ENCODE measurements at regions not wholly inside any gene's neighbourhood (a gene's known extent, or its start where the extent isn't known, plus 50 kb on each side); places are given as distances from the start of the nearest gene placed in this dataset.
"Not testable (repeated sequence)": the region's sequence is repeated elsewhere in the genome, so short reads cannot be mapped to it uniquely, and the experiment has no call there.

GRCh38 chr1:47594627-47595026, 156.8 kb downstream of the FOXD2 start:
- no peak for DNase-seq (ENCODE audit: low spot score)

- DNase-seq (ENCODE audit: low spot score) = no peak
Observed at GRCh38 chr1:47596328-47596727, 158.5 kb downstream of the FOXD2 start.

DNA sequence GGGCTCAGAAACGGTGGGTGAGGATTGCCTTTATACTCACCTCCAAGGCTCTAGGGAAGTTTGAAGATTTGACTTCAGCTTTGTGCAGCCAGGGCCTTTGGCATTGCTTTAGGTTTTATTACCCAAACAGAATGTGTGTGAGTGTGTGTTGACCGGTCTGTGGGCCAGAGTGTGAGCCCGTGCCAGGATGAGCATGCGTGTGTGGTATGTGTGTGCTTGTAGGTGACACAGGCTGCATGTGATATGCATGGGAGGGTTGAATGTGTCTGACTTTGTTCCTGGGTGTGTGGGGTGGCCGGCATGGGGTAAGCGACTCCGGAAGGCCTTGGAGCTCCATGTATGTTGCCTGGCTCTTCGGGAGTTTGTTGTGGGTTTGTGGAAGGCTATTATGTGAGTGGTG, 160.5 kb downstream of the FOXD2 start:
- DNase-seq (ENCODE audit: low spot score) = no peak

- no peak for DNase-seq (ENCODE audit: low spot score)
Observed at GRCh38 chr1:47599777-47600176, 161.9 kb downstream of the FOXD2 start.

DNA sequence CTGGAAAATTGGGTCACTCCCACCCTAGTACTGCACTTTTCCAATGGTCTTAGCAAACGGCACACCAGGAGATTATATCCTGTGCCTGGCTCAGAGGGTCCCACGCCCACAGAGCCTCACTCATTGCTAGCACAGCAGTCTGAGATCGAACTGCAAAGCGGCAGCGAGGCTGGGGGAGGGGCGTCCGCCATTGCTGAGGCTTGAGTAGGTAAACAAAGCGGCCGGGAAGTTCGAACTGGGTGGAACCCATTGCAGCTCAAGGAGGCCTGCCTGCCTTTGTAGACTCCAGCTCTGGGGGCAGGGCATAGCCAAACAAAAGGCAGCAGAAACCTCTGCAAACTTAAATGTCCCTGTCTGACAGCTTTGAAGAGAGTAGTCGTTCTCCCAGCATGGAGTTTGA, 164.6 kb downstream of the FOXD2 start:
- DNase-seq (ENCODE audit: low spot score) = not testable (repeated sequence)

- not testable (repeated sequence) for DNase-seq (ENCODE audit: low spot score)
Observed at GRCh38 chr1:47604869-47605268, 167.0 kb downstream of the FOXD2 start.

GRCh38 chr1:47608296-47608875, 170.5 kb downstream of the FOXD2 start:
- DNase-seq (ENCODE audit: low spot score) = no peak

DNA sequence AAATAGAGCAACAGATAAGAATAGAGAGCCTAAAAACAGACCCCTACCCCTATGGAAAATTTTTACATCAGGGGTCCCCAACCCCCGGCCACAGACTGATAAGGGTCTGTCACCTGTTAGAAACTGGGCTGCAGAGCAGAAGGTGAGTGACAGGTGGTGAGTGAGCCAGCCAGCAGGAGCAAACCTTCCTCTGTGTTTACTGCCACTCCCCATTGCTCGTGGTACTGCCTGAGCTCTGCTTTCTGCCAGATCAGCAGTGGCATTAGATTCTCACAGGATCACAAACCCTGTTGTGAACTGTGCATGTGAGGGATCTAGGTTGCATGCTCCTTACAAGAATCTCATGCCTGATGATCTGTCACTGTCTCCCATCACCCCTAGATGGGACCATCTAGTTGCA, 174.1 kb downstream of the FOXD2 start:
- no peak for DNase-seq (ENCODE audit: low spot score)

DNA sequence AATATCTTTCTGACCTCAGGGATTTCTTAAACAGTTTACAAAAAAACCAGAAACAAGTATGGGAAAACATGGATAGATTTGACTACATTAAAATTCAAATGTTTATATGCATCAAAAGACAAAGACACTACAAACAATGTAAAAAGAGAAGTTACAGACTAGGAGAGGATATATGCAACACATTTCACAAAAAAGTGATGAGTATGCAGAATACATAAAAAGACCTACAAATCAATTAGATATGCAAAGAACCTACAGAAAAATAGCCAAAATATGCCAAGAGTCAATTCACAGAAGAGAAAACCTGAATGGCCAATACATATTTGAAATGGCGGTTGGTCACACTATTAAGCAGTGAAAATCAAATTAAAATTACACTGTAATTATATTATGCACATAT, 175.0 kb downstream of the FOXD2 start:
- DNase-seq (ENCODE audit: low spot score) = no peak

- DNase-seq (ENCODE audit: low spot score) = no peak
Observed at GRCh38 chr1:47616036-47616435, 178.2 kb downstream of the FOXD2 start.

- no peak for DNase-seq (ENCODE audit: low spot score)
Observed at GRCh38 chr1:47616906-47617305, 179.1 kb downstream of the FOXD2 start.

- DNase-seq (ENCODE audit: low spot score) = no peak
Observed at GRCh38 chr1:47617381-47618221, 179.8 kb downstream of the FOXD2 start.

DNA sequence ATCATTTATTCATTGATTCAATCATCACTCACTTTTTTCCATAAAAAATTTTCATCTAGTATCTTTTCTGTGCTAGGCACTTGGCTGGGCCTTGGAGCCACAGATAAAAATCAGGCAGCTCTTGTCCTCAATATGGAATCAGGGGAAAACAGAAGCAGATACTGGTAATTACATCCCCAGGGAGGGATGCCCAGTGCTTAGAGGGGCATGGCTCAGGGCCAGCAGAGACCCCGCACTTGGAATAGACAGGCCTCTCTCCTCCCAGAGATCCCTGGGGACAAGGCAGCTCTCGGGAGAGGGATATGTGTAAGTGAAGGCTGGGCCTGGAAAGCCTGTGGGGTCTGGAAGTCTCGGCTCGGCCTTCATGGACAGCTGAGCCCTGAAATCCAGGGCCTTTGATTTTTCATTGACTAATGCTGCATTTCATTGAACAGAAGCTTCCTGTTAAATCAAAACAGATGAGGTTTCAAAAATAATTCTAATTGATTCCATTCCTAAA, 180.4 kb downstream of the FOXD2 start:
- no peak for DNase-seq (ENCODE audit: low spot score)

GRCh38 chr1:47618830-47619229, 181.0 kb downstream of the FOXD2 start:
- DNase-seq (ENCODE audit: low spot score) = no peak

- DNase-seq (ENCODE audit: low spot score) = no peak
Observed at GRCh38 chr1:47621483-47621882, 183.6 kb downstream of the FOXD2 start.

DNA sequence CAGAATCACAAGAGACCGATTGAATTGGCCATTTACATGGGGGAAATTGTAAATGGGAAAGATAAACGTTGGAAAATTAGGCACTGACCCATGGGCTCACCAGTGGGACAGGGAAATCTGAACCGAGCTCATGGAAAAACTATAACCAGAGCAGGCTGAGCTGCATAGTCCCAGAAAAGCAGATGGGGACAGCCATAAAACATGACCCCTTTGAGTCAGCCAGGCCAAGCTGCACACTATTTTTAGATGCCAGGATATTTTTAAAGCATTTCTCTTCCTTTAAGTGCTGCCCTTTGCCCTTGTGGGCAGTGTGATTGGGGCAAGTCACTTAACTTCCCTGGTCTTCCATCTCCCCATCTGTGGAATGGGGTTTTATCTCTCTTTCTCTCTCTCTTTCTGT, 184.1 kb downstream of the FOXD2 start:
- no peak for DNase-seq (ENCODE audit: low spot score)

- no peak for DNase-seq (ENCODE audit: low spot score)
Observed at GRCh38 chr1:47622776-47623556, 185.1 kb downstream of the FOXD2 start.

DNA sequence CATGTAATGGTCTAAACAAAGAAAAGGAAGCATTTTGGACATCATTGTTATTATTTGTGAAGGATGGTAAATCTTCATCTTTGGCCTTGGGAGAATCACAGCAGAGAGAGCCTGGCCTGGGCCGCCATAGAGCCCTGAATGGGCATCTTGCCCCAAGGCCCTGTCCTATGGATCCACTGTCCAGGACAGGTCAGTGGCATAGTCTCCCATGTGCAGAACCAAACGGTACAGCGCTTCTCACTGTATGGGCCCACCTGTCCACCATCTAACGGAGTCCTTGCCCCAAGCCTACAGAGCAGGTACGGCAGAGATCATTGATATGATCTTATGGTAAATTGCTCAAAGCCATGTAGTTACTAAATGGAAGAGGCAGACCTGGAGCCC, 185.7 kb downstream of the FOXD2 start:
- DNase-seq (ENCODE audit: low spot score) = no peak

DNA sequence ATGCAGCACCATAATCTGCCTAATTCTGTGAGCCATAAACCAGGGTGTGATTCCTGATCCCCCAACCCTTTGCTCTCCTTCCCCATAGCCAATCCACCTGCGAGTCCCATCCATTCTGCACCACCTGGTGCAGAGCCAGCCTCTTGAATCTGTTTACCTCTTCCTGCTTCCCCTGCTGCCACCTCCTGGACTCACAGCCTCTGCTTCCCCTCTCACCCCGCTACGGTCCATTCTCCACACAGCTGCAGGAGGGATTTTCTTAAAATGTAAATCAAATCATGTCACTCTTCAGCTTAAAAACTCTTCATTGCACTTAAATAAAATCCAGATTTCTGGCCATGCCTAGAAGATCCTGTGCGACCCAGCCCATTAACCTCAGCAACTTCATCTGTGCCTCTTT, 186.7 kb downstream of the FOXD2 start:
- no peak for DNase-seq (ENCODE audit: low spot score)

GRCh38 chr1:47627016-47627415, 189.2 kb downstream of the FOXD2 start:
- no peak for DNase-seq (ENCODE audit: low spot score)

- DNase-seq (ENCODE audit: low spot score) = no peak
Observed at GRCh38 chr1:47627471-47628370, 189.9 kb downstream of the FOXD2 start.

GRCh38 chr1:47629201-47629600, 191.4 kb downstream of the FOXD2 start:
- no peak for DNase-seq (ENCODE audit: low spot score)

Measured in CD4-positive, alpha-beta T cell treated with Interleukin-15 for 4 hours (primary cell).